Activated naive CD8-positive, alpha-beta T cell treated with anti-CD3 and anti-CD28 coated beads, Interleukin-2, amount 10 ng/mL, durations not matched to agents 7 days and 5 days (primary cell): ENCODE measurements at regions not wholly inside any gene's neighbourhood (a gene's known extent, or its start where the extent isn't known, plus 50 kb on each side); places are given as distances from the start of the nearest gene placed in this dataset.

Experiments
- ATAC-seq: fragments of 150-1000 bp; cut with Tn5 transposase; one replicate; pipeline ENCODE4 v1.10.0; 2021; ENCODE audit warnings: low read depth, moderate library complexity
- POLR2A ChIA-PET: fragments of 350-600 bp; sonication (Branson Sonifier 250); formaldehyde crosslinking; loops from one replicate; lab custom pipeline; 2021; ENCODE audit warnings: antibody characterized with exemption; lab: Charles Lee
- DNase-seq: peaks from one replicate; pipeline ENCODE4 v3.0.0; 2021
- H3K27ac Mint-ChIP-seq: one replicate; pipeline ENCODE4 v1.8.0; 2022; ENCODE audit warnings: mild to moderate bottlenecking, mixed read lengths
- H3K27me3 Mint-ChIP-seq: one replicate; pipeline ENCODE4 v1.8.0; 2022; ENCODE audit warnings: mild to moderate bottlenecking, moderate library complexity, mixed read lengths
- H3K36me3 Mint-ChIP-seq: one replicate; pipeline ENCODE4 v1.8.0; 2021; ENCODE audit warnings: mild to moderate bottlenecking, mixed read lengths
- H3K4me1 Mint-ChIP-seq: one replicate; pipeline ENCODE4 v1.8.0; 2021; ENCODE audit warnings: mixed read lengths
- H3K4me3 Mint-ChIP-seq: one replicate; pipeline ENCODE4 v1.8.0; 2022; ENCODE audit warnings: mild to moderate bottlenecking, moderate library complexity, mixed read lengths
- H3K9me3 Mint-ChIP-seq: one replicate; pipeline ENCODE4 v1.8.0; 2021; ENCODE audit warnings: mixed read lengths

DNA sequence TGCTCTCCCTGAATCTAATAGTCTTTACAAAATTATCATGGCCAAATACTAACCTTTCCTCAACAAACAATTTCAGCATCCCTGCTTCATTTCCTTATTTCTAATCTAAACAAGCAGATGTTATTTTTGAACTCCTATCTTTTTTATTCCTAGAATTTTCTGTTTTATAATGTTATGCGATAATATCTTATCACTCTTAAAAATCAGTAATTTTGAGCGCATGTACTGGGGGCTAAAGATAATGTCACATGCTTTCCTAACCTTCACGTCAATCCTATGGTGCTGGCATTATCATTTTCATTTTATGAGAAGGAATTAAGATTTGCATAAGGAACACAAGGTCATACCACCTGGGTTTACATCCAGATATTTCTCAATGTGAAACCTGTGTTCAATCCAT, 648.0 kb downstream of the BRINP1 start:
- POLR2A ChIA-PET, result no interaction called here
- ATAC-seq (no peak), DNase-seq (no peak)
- Mint-ChIP-seq H3K27ac (no peak overlapping the region), H3K4me3 (no peak overlapping the region), H3K36me3 (no peaks in the 10 kb centered on the region), H3K4me1 (no peaks in the 10 kb centered on the region), H3K9me3 (peaks cover 5% of the 10 kb centered on the region), H3K27me3 (no peaks in the 10 kb centered on the region)

DNA sequence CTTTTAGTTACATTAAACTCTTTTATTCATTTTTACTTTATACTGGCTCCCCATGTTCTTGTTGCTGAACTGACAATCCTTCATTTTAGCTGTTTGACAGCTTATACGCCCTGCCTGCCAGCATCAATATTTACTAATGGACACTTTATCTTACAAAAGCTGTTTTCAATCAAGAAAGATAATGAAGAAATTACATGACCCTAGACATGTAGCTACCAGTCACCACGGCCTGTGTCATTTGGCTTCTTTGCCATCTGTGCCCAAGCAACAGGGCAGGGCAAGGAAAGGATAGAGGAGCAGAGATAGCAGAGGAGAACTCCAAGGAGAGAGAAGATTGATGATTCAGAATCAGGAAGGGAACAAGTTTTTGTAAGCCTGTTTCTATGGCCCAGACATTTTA, 647.3 kb downstream of the BRINP1 start:
- H3K27me3 Mint-ChIP-seq, result no peaks in the 10 kb centered on the region
- ATAC-seq (no peak), DNase-seq (no peak)
- H3K4me3 Mint-ChIP-seq, result no peak overlapping the region
- H3K4me1 Mint-ChIP-seq, result no peaks in the 10 kb centered on the region
- no peaks in the 10 kb centered on the region for H3K36me3 Mint-ChIP-seq
- H3K27ac Mint-ChIP-seq, result no peak overlapping the region
- H3K9me3 Mint-ChIP-seq, result peaks cover 5% of the 10 kb centered on the region
- POLR2A ChIA-PET, result no interaction called here

DNA sequence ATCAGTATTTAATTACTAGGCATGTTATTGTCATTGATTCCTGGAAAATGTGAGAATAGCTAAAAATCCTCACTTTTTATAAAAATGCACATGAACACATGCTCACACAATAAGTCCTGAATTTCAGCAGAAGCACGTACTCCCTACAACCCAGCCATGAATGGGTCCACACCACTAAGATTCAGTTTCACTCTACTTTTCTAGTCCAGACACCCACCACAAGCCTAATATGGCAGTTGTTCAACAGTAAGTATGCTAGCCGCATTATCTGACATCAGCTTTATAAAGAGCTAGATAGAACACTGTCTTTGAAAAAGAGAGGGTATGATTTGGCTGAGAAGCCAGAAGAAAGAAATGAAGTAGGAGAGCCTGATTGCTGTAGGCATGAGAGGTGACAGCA, 639.3 kb downstream of the BRINP1 start:
- H3K27ac Mint-ChIP-seq, result no peak overlapping the region
- POLR2A ChIA-PET, result no interaction called here
- H3K4me1 Mint-ChIP-seq, result no peaks in the 10 kb centered on the region
- no peak for DNase-seq
- no peak overlapping the region for H3K4me3 Mint-ChIP-seq
- H3K27me3 Mint-ChIP-seq, result no peaks in the 10 kb centered on the region
- peaks cover 4% of the 10 kb centered on the region for H3K9me3 Mint-ChIP-seq
- ATAC-seq, result no peak
- H3K36me3 Mint-ChIP-seq, result no peaks in the 10 kb centered on the region

DNA sequence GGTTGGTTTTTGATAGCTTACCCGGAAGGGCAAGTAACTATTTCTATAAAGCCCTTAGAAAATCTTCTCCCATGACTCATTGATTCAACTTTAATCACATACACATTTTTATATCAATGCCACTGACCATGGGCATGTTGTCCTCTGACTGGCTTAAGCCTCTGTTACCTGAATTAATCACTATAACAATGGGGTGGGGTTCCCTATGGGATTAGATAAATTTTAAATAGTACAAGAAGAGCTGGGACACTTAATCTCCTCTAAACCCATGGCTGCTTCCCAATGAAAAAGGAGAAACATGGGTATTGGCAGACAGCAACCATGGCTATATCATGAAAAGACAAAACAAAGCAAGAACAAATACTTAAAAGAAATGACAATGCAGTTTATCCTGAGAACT, 636.2 kb downstream of the BRINP1 start:
- ATAC-seq, result no peak
- H3K9me3 Mint-ChIP-seq, result peaks cover 6% of the 10 kb centered on the region
- no peaks in the 10 kb centered on the region for H3K4me1 Mint-ChIP-seq
- H3K4me3 Mint-ChIP-seq, result no peak overlapping the region
- no peaks in the 10 kb centered on the region for H3K36me3 Mint-ChIP-seq
- POLR2A ChIA-PET, result no interaction called here
- DNase-seq, result no peak
- H3K27me3 Mint-ChIP-seq, result no peaks in the 10 kb centered on the region
- H3K27ac Mint-ChIP-seq, result no peak overlapping the region

DNA sequence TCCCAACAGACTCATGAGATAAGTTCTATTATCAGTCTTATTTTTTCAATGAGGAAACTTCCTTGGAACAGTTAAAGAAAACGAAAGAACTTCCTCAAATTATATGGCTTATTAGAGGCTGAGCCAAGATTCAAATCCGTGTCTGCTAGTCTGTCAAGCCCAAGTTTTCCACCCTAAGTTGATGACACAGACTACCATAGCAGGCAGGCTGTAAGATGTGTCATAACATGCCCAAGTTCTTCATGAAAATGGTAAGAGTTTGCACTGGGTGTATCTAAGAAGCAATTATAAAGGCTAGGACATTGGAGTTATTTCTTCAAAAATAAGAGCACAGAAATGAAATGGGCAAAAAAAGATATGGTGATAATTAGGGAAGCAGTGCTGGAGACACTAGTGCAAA, 634.5 kb downstream of the BRINP1 start:
- no peaks in the 10 kb centered on the region for H3K27me3 Mint-ChIP-seq
- H3K27ac Mint-ChIP-seq, result no peak overlapping the region
- H3K36me3 Mint-ChIP-seq, result no peaks in the 10 kb centered on the region

DNA sequence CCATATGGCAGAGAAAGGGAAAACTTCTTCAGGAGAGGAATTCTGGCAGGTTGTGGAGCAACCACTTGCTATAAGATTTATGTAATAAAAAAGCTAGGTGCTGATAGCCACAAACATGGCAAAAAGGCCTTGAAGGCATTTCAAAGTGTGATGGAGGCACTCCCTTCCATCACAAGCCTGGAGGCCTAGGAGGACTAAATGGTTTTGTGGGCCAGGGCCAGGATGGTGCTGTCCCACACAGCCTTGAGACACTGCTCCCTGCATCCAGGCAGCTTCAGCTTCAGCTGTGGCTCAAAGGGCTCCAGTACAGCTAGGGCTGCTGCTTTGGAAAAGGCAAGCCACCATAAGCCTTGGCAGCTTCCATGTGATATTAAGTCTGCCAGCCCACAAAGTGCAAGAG, 632.8 kb downstream of the BRINP1 start:
- POLR2A ChIA-PET, result no interaction called here
- peaks cover 10% of the 10 kb centered on the region for H3K9me3 Mint-ChIP-seq
- no peak overlapping the region for H3K4me3 Mint-ChIP-seq
- no peak overlapping the region for H3K27ac Mint-ChIP-seq
- no peaks in the 10 kb centered on the region for H3K36me3 Mint-ChIP-seq
- no peaks in the 10 kb centered on the region for H3K27me3 Mint-ChIP-seq
- ATAC-seq, result no peak
- no peak for DNase-seq
- no peaks in the 10 kb centered on the region for H3K4me1 Mint-ChIP-seq

More for the DNA sequence above, 634.5 kb downstream of the BRINP1 start:
- Mint-ChIP-seq H3K9me3 (peaks cover 8% of the 10 kb centered on the region), H3K4me3 (no peak overlapping the region), H3K4me1 (no peaks in the 10 kb centered on the region)
- POLR2A ChIA-PET, result no interaction called here
- ATAC-seq (no peak), DNase-seq (no peak)

DNA sequence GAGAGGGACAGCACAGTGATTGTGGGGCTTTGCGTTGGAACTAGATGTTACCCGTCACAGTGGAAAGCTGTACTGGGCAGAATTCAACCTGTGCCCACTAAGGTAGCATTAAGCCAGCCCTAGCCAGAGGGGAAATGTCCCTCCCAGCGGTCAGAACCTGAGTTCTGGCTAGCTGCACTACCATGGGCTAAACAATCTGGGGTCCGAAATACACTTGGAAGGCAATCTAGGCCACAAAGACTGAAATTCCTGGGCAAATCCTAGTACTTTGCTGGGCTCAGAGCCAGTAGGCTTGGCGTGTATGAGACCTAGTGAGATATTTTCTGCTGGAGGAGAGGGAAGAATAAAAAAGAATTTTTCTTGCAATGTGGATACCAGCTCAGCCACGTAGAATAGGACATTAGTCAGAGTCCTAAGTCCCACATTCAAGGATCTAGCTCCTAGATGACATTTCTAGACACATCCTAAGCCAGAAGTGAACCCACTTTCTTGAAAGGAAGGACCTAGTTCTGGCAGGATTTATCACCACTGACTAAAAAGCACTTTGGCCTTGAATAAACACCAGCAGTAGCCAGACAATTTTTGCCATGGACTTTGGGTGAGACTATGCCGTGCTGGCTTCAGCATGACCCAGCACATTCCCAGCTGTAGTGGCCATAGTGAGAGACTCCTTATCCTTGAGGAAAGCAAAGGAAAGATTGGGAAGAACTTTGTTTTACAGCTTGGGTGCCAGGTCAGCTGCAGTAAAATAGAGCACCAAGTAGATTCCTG, 618.0 kb downstream of the BRINP1 start:
- no peak for ATAC-seq
- Mint-ChIP-seq H3K4me1 (no peaks in the 10 kb centered on the region), H3K9me3 (peaks cover 3% of the 10 kb centered on the region), H3K27me3 (no peaks in the 10 kb centered on the region), H3K27ac (no peak overlapping the region), H3K36me3 (no peaks in the 10 kb centered on the region), H3K4me3 (no peak overlapping the region)
- POLR2A ChIA-PET, result no interaction called here
- DNase-seq, result no peak

DNA sequence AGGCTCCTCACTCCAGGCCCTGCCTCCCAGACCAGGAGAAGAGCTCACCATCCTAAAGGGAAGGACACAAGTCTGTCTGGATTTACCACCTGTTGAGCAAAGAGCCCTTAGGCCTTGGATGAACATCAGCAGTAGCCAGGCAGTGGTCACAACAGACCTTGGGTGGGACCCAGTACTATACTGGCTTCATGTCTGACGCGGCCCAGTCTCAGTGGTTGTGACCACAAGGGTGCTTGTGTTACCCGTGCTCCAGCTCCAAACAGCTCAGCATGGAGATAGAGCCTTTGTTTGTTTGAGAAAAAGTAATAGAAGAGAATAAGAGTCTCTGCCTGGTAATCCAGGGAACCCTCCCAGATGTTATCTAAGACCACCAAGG, 617.4 kb downstream of the BRINP1 start:
- Mint-ChIP-seq H3K4me3 (no peak overlapping the region), H3K27me3 (no peaks in the 10 kb centered on the region), H3K9me3 (peaks cover 3% of the 10 kb centered on the region), H3K4me1 (no peaks in the 10 kb centered on the region), H3K36me3 (no peaks in the 10 kb centered on the region), H3K27ac (no peak overlapping the region)
- ATAC-seq (no peak), DNase-seq (no peak)
- POLR2A ChIA-PET, result no interaction called here

DNA sequence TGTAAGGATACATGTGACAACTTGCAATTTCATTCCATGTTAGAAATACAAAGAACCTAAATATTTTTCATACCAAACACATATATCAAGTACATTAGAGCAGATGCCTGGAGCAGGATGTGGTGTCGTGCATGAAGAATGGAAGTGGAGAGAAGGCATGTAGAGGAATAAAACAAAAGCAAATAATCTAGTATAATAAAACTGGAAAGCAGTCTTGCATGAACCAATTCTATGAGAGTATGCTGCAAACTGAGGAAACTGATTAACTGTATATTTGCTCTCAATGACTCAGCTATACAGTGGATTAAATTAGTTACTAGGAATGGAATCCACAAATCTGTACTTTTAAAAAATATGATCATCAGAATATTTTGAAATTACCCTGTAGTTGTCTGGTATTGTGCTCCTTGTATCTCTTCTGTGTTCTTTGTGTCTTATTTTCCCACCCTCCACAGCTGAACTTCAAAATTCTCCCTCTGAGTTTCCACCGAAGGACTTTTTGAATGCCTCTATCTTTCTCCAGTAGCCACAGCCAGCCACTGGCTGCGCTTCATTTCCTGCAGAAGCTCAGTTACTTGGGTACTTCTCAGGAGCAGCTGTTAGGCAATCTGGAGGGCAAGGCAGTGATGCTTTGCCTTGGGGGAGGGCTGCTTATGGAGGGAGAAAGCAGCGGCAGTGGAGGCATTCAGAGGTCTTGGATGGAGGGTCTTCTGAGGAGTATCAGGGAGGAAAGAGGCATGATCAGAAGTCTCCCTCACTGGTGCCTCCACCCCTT, 608.0 kb downstream of the BRINP1 start:
- POLR2A ChIA-PET, result no interaction called here
- DNase-seq (no peak), ATAC-seq (no peak)
- Mint-ChIP-seq H3K36me3 (no peaks in the 10 kb centered on the region), H3K27me3 (no peaks in the 10 kb centered on the region), H3K9me3 (peaks cover 4% of the 10 kb centered on the region), H3K4me3 (no peak overlapping the region), H3K4me1 (no peaks in the 10 kb centered on the region), H3K27ac (no peak overlapping the region)

DNA sequence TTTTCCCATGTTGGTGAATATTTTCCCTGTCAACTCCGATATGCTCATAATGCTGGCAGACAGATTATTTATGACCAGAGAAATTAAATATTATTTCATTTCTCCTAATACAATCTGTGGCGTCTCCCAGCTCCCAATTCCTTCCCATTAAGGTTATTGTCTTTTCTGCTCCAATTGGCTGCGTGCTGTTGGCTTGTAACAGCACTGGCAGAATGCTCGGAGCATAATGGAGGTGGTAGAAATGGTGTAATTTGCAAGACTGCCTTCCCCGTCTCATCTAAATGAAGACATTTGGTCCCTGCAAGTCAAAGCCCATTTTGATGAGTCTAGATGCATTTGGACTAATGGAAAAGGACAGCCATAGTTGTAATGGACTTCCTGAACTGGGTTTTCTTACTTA, 601.7 kb downstream of the BRINP1 start:
- no peak for ATAC-seq
- no peak overlapping the region for H3K4me3 Mint-ChIP-seq
- H3K27ac Mint-ChIP-seq, result no peak overlapping the region
- H3K27me3 Mint-ChIP-seq, result no peaks in the 10 kb centered on the region
- H3K4me1 Mint-ChIP-seq, result no peaks in the 10 kb centered on the region
- no peaks in the 10 kb centered on the region for H3K36me3 Mint-ChIP-seq
- POLR2A ChIA-PET, result no interaction called here
- DNase-seq, result no peak
- no peaks in the 10 kb centered on the region for H3K9me3 Mint-ChIP-seq

DNA sequence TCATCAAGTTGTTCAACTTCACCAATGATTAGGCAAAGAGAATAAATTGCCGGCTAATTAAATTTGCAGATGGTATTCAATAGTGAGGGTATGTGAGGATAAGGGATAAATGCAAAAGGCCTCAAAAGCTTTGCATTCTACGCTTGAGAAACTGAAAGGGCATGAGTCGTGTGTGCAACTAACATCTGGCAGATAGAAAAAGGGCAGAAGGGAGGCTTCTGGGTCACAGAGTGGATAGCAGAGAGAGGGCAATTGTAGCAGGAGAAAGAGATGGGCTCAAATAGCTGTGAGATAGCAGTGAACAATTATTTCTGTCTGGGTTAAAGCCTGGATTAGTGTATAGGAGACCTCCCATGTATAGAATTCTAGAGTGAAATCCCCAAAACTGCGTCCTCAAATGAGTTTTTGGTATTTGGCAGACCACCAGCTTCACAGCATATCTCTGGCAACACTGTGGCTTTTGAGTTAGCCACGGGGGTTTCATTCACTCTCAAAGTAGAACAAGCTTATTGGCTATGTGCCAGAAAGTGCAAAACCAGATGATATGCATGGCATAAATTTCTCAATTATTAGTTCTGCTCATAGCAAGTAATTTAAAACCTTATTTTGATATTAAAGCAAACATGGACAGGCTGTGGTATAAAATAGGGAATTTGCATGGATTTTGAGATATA, 586.3 kb downstream of the BRINP1 start:
- POLR2A ChIA-PET, result no interaction called here
- ATAC-seq (no peak), DNase-seq (no peak)
- H3K27me3 Mint-ChIP-seq, result no peaks in the 10 kb centered on the region
- no peaks in the 10 kb centered on the region for H3K36me3 Mint-ChIP-seq
- no peak overlapping the region for H3K4me3 Mint-ChIP-seq
- H3K27ac Mint-ChIP-seq, result no peak overlapping the region
- H3K9me3 Mint-ChIP-seq, result no peaks in the 10 kb centered on the region
- no peaks in the 10 kb centered on the region for H3K4me1 Mint-ChIP-seq

DNA sequence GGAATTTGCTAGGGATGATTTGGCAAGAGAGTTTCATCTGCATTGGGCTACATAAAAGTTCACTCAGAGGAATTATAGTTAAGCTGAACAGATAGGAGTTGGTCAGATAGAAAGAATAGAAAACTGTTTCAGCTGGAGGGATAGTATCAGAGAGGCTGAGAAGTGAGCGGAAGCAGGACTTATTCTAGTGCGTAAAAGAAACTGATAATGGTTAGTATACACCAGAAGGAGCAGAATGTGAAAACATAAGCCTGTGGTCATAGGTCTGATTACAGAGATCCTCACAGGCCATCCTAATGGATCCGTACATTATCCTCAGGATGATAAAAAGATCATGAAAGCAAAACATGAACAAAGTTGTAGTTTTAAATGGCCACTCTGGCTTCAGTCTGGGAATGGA, 585.2 kb downstream of the BRINP1 start:
- DNase-seq (no peak), ATAC-seq (no peak)
- no peaks in the 10 kb centered on the region for H3K36me3 Mint-ChIP-seq
- no peak overlapping the region for H3K27ac Mint-ChIP-seq
- POLR2A ChIA-PET, result no interaction called here
- H3K4me1 Mint-ChIP-seq, result no peaks in the 10 kb centered on the region
- H3K9me3 Mint-ChIP-seq, result no peaks in the 10 kb centered on the region
- no peak overlapping the region for H3K4me3 Mint-ChIP-seq
- H3K27me3 Mint-ChIP-seq, result no peaks in the 10 kb centered on the region

DNA sequence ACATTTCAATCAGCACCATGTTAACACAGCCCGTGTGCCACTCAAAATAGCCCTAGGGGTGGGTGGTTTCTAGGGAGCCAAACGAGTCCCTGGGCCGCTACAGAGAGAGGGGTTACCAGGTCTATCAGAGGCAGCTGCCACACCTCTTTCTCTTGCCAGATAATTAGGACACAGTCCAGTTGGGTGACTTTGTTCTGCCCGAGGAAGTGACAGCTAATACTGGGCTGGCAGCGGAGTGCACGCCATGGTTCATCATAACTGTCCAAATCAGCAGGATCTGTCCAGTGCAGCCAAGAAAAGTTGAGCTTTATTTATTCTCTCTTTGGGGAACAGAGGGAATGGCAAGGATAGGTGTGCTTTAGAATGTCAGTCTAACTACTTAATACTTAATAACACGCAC, 583.8 kb downstream of the BRINP1 start:
- DNase-seq (no peak), ATAC-seq (no peak)
- H3K9me3 Mint-ChIP-seq, result no peaks in the 10 kb centered on the region
- H3K27me3 Mint-ChIP-seq, result no peaks in the 10 kb centered on the region
- no peak overlapping the region for H3K4me3 Mint-ChIP-seq
- H3K27ac Mint-ChIP-seq, result no peak overlapping the region
- no peaks in the 10 kb centered on the region for H3K4me1 Mint-ChIP-seq
- H3K36me3 Mint-ChIP-seq, result no peaks in the 10 kb centered on the region
- POLR2A ChIA-PET, result no interaction called here

DNA sequence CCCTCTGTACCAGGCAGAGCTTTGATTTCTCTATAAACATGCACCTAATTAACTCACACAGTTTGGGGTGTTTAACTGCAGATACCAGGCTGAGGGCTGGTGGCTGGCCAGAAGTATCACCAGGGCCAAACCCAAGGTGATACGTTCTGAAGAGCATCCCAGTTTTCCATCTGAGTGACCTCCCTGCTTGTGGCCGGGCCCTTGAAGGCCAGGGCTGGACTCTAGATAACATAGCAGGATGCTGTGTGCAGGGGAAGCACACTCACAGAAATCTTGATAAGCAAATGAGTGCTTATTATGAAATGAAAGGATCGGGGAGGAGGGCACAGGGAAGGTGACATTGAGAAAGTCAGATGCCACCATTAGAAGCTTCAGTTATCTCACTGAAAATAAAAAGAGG, 582.4 kb downstream of the BRINP1 start:
- Mint-ChIP-seq H3K27me3 (no peaks in the 10 kb centered on the region), H3K27ac (no peak overlapping the region), H3K9me3 (no peaks in the 10 kb centered on the region), H3K4me3 (no peak overlapping the region), H3K4me1 (no peaks in the 10 kb centered on the region), H3K36me3 (no peaks in the 10 kb centered on the region)
- DNase-seq (no peak), ATAC-seq (no peak)
- POLR2A ChIA-PET, result no interaction called here
